H9 (cell line): ENCODE measurements at regions not wholly inside any gene's neighbourhood (a gene's known extent, or its start where the extent isn't known, plus 50 kb on each side); places are given as distances from the start of the nearest gene placed in this dataset.

ENCODE experiments used
- DNase-seq: peaks from one replicate; pipeline ENCODE4 v3.0.0-alpha.2; 2017
- H2AFZ ChIP-seq: one replicate; pipeline ENCODE4 v1.6.1; 2013; ENCODE audit warnings: mild to moderate bottlenecking, low read length, control low read depth, moderate library complexity
- H2AK5ac ChIP-seq: 2 replicates; pipeline ENCODE4 v1.6.1; 2013; ENCODE audit warnings: low read length, control low read depth, mixed read lengths; ENCODE audit not compliant: insufficient read length
- H2BK120ac ChIP-seq: one replicate; pipeline ENCODE4 v1.6.1; 2013; ENCODE audit warnings: low read depth, mild to moderate bottlenecking, low read length, control low read depth, inconsistent platforms; ENCODE audit not compliant: poor library complexity, severe bottlenecking
- H2BK12ac ChIP-seq: 2 replicates; pipeline ENCODE4 v1.6.1; 2013; ENCODE audit warnings: low read length, control low read depth, mixed read lengths, low read depth; ENCODE audit not compliant: insufficient read length
- H2BK15ac ChIP-seq: 2 replicates; pipeline ENCODE4 v1.6.1; 2013; ENCODE audit warnings: low read depth, low read length, control low read depth
- H2BK20ac ChIP-seq: one replicate; pipeline ENCODE4 v1.6.1; 2013; ENCODE audit warnings: low read depth, mild to moderate bottlenecking, low read length, control low read depth, inconsistent platforms; ENCODE audit not compliant: poor library complexity, severe bottlenecking
- H2BK5ac ChIP-seq: 2 replicates; pipeline ENCODE4 v1.6.1; 2013; ENCODE audit warnings: low read length, control low read depth, mixed read lengths; ENCODE audit not compliant: insufficient read length
- H3K14ac ChIP-seq: 2 replicates; pipeline ENCODE4 v1.6.1; 2013; ENCODE audit warnings: low read length, control low read depth; ENCODE audit not compliant: insufficient read depth
- H3K18ac ChIP-seq: 2 replicates; pipeline ENCODE4 v1.6.1; 2013; ENCODE audit warnings: low read depth, mild to moderate bottlenecking, mixed read lengths, low read length, control low read depth; ENCODE audit not compliant: insufficient read length
- H3K23ac ChIP-seq: 2 replicates; pipeline ENCODE4 v1.6.1; 2013; ENCODE audit warnings: low read length, control low read depth, mixed read lengths, low read depth; ENCODE audit not compliant: insufficient read length
- H3K23me2 ChIP-seq: 2 replicates; pipeline ENCODE4 v1.6.1; 2013; ENCODE audit warnings: low read depth, mild to moderate bottlenecking, mixed read lengths, low read length, control low read depth; ENCODE audit not compliant: insufficient read length, poor library complexity, severe bottlenecking
- H3K27ac ChIP-seq: 2 replicates; pipeline ENCODE4 v1.5.1; 2013; ENCODE audit warnings: low read length, control low read depth, mixed read lengths, low read depth; ENCODE audit not compliant: insufficient read length
- H3K27me3 ChIP-seq: 2 replicates; pipeline ENCODE4 v1.6.1; 2013; ENCODE audit warnings: low read length, control low read depth, inconsistent platforms; ENCODE audit not compliant: insufficient read depth
- H3K4ac ChIP-seq: 2 replicates; pipeline ENCODE4 v1.6.1; 2013; ENCODE audit warnings: low read depth, mild to moderate bottlenecking, control low read depth, inconsistent platforms, low read length, moderate library complexity
- H3K4me1 ChIP-seq: 2 replicates; pipeline ENCODE4 v1.6.1; 2013; ENCODE audit warnings: low read length, control low read depth, inconsistent platforms; ENCODE audit not compliant: insufficient read depth
- H3K4me2 ChIP-seq: 2 replicates; pipeline ENCODE4 v1.6.1; 2013; ENCODE audit warnings: low read length, control low read depth, mixed read lengths; ENCODE audit not compliant: insufficient read length, insufficient read depth
- H3K56ac ChIP-seq: 2 replicates; pipeline ENCODE4 v1.6.1; 2013; ENCODE audit warnings: low read depth, mild to moderate bottlenecking, mixed read lengths, low read length, control low read depth; ENCODE audit not compliant: insufficient read length
- H3K79me1 ChIP-seq: 2 replicates; pipeline ENCODE4 v1.6.1; 2013; ENCODE audit warnings: low read depth, mild to moderate bottlenecking, moderate library complexity, low read length, control low read depth, inconsistent platforms; ENCODE audit not compliant: insufficient read depth, poor library complexity, severe bottlenecking
- H3K79me2 ChIP-seq: 2 replicates; pipeline ENCODE4 v1.6.1; 2013; ENCODE audit warnings: low read length, control low read depth, inconsistent platforms; ENCODE audit not compliant: insufficient read depth
- H3K9ac ChIP-seq: 2 replicates; pipeline ENCODE4 v1.6.1; 2013; ENCODE audit warnings: low read length, control low read depth, mixed read lengths; ENCODE audit not compliant: insufficient read length; ENCODE audit errors: extremely low read depth
- H3K9me3 ChIP-seq: one replicate; pipeline ENCODE4 v1.6.1; 2013; ENCODE audit warnings: low read depth, low read length, inconsistent platforms; ENCODE audit not compliant: control insufficient read depth
- H3T11ph ChIP-seq: one replicate; pipeline ENCODE4 v1.6.1; 2013; ENCODE audit warnings: mild to moderate bottlenecking, low read length, control low read depth, inconsistent platforms
- H4K20me1 ChIP-seq: one replicate; pipeline ENCODE4 v1.6.1; 2013; ENCODE audit not compliant: control insufficient read depth, insufficient read length, insufficient read depth
- H4K5ac ChIP-seq: 2 replicates; pipeline ENCODE4 v1.6.1; 2013; ENCODE audit warnings: low read depth, mild to moderate bottlenecking, mixed read lengths, low read length, control low read depth; ENCODE audit not compliant: insufficient read length
- H4K8ac ChIP-seq: replicated peaks from 2 replicates; pipeline ENCODE4 v1.6.1; 2013; ENCODE audit warnings: low read length, control low read depth, mixed read lengths, low read depth; ENCODE audit not compliant: insufficient read length
- H4K91ac ChIP-seq: 2 replicates; pipeline ENCODE4 v1.6.1; 2013; ENCODE audit warnings: low read depth, mild to moderate bottlenecking, moderate library complexity, mixed read lengths, low read length, control low read depth; ENCODE audit not compliant: insufficient read length
- H3K27ac Mint-ChIP-seq, 3 experiments: 2 replicates in 2 of 3; 3 replicates in 1 of 3; pipeline ENCODE4 v1.8.0; 2020 to 2021; ENCODE audit warnings: mixed read lengths in 3 of 3, mild to moderate bottlenecking in 1 of 3, moderate library complexity in 1 of 3
- H3K27me3 Mint-ChIP-seq: 2 replicates; pipeline ENCODE4 v1.8.0; 2021; ENCODE audit warnings: low read depth, mild to moderate bottlenecking, moderate library complexity, mixed read lengths
- H3K36me3 Mint-ChIP-seq, 3 experiments: 2 replicates in 2 of 3; 3 replicates in 1 of 3; pipeline ENCODE4 v1.8.0; 2020 to 2021; ENCODE audit warnings: low read depth in 3 of 3, mixed read lengths in 3 of 3; ENCODE audit not compliant: insufficient read depth in 1 of 3
- H3K4me1 Mint-ChIP-seq, 2 experiments: 2 replicates each; pipeline ENCODE4 v1.8.0; 2020; ENCODE audit warnings: mixed read lengths in 2 of 2
- H3K4me3 Mint-ChIP-seq, 2 experiments: 2 replicates in 1 of 2; 3 replicates in 1 of 2; pipeline ENCODE4 v1.8.0; 2020 to 2021; ENCODE audit warnings: mild to moderate bottlenecking in 2 of 2, mixed read lengths in 2 of 2, moderate library complexity in 1 of 2
- H3K9me3 Mint-ChIP-seq, 2 experiments: 2 replicates in 1 of 2; 3 replicates in 1 of 2; pipeline ENCODE4 v1.8.0; 2020; ENCODE audit warnings: mild to moderate bottlenecking in 2 of 2, mixed read lengths in 2 of 2, moderate library complexity in 1 of 2
- CTCF ChIP-seq: fragments of 200-600 bp; sonication (generic); conservative IDR thresholded peaks from 3 replicates; pipeline ENCODE4 v1.8.0; 2021; ENCODE audit warnings: antibody characterized with exemption, mild to moderate bottlenecking
- WGBS: extraction: QIAGEN DNeasy Blood & Tissue Kit; methylation state at CpG from one replicate; pipeline ENCODE4 v1.1.7; 2013; ENCODE audit warnings: missing lambda C conversion rate, low lambda C conversion rate, mixed read lengths; ENCODE audit not compliant: insufficient read length; ENCODE audit errors: extremely low coverage; 5-methylcytosine and 5-hydroxymethylcytosine counted together

- Histone ChIP-seq H2AFZ (no peak overlapping the region), H3K18ac (no peak overlapping the region), H2BK15ac (no peak overlapping the region), H2AK5ac (no peak overlapping the region), H2BK120ac (no peak overlapping the region), H3K27ac (no peak overlapping the region), H3K79me2 (peaks cover 2% of the 10 kb centered on the region; the same call in 1 of the 2 replicates), H3K79me1 (no peaks in the 10 kb centered on the region), H2BK5ac (no peak overlapping the region), H3K56ac (no peak overlapping the region), H3K23ac (no peak overlapping the region), H3K9me3 (peaks cover 7% of the 10 kb centered on the region), H2BK12ac (no peak overlapping the region), H3K14ac (no peak overlapping the region), H3K4me1 (no peaks in the 10 kb centered on the region), H2BK20ac (no peak overlapping the region), H3K27me3 (no peaks in the 10 kb centered on the region; the same call in 1 of the 2 replicates), H3K23me2 (no peaks in the 10 kb centered on the region), H4K20me1 (no peaks in the 10 kb centered on the region), H4K8ac (no peak overlapping the region), H3K4me2 (no peak overlapping the region), H4K5ac (no peak overlapping the region), H4K91ac (no peak overlapping the region), H3T11ph (no peak overlapping the region), H3K4ac (no peak overlapping the region), H3K9ac (no peak overlapping the region)
- no CpG with 5 or more reads among the region's 3 CpGs for WGBS
- Mint-ChIP-seq H3K4me3 (no peak overlapping the region), H3K4me1 (no peaks in the 10 kb centered on the region), H3K9me3 (peaks cover 24 to 27% of the 10 kb centered on the region in 2 experiments), H3K27me3 (no peaks in the 10 kb centered on the region), H3K36me3 (peaks cover 17 to 28% (median 24%) of the 10 kb centered on the region in 3 experiments), H3K27ac (no peak overlapping the region)
- no peak for TF ChIP-seq CTCF
- DNase-seq: no peak
Measured at GRCh38 chr2:167462379-167462778, 574.1 kb downstream of the XIRP2 start.
